ENCODE measurements at regions not wholly inside any gene's neighbourhood (a gene's known extent, or its start where the extent isn't known, plus 50 kb on each side); places are given as distances from the start of the nearest gene placed in this dataset.

DNA sequence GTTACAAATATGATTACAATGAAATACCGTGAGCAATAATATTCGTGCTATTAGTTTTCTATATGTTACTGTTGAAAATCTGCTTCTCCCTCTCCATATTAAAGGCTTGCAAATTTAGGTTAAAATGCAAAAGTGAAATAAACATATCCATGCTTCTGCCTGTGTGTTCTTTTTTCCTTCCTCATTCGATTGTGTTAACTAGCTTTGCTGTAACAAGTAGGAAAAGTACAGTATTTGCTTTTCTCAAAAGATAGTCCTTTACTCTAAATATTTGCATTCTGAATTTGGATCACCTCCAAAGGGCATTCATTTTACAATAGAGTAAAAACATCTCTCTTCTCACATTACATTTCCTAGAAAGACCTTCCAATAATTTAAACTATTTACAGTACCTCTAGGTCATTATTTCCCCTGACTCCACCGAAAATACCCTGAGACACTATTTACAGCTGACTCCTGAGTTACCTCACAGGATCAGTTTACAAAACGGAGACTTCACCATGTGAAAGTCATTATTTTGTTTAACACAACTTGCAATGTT lies 835.0 kb upstream of the FANCL start:
- TF ChIP-seq, protein P1, sequence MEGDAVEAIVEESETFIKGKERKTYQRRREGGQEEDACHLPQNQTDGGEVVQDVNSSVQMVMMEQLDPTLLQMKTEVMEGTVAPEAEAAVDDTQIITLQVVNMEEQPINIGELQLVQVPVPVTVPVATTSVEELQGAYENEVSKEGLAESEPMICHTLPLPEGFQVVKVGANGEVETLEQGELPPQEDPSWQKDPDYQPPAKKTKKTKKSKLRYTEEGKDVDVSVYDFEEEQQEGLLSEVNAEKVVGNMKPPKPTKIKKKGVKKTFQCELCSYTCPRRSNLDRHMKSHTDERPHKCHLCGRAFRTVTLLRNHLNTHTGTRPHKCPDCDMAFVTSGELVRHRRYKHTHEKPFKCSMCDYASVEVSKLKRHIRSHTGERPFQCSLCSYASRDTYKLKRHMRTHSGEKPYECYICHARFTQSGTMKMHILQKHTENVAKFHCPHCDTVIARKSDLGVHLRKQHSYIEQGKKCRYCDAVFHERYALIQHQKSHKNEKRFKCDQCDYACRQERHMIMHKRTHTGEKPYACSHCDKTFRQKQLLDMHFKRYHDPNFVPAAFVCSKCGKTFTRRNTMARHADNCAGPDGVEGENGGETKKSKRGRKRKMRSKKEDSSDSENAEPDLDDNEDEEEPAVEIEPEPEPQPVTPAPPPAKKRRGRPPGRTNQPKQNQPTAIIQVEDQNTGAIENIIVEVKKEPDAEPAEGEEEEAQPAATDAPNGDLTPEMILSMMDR (IDR thresholded peaks at IDR 0.05; ENCODE audit: insufficient read depth, low read length): no peak
- TF ChIP-seq SPI1 (IDR thresholded peaks at IDR 0.05; ENCODE audit: borderline replicate concordance, low read depth): no peak
- TF ChIP-seq, protein P2, sequence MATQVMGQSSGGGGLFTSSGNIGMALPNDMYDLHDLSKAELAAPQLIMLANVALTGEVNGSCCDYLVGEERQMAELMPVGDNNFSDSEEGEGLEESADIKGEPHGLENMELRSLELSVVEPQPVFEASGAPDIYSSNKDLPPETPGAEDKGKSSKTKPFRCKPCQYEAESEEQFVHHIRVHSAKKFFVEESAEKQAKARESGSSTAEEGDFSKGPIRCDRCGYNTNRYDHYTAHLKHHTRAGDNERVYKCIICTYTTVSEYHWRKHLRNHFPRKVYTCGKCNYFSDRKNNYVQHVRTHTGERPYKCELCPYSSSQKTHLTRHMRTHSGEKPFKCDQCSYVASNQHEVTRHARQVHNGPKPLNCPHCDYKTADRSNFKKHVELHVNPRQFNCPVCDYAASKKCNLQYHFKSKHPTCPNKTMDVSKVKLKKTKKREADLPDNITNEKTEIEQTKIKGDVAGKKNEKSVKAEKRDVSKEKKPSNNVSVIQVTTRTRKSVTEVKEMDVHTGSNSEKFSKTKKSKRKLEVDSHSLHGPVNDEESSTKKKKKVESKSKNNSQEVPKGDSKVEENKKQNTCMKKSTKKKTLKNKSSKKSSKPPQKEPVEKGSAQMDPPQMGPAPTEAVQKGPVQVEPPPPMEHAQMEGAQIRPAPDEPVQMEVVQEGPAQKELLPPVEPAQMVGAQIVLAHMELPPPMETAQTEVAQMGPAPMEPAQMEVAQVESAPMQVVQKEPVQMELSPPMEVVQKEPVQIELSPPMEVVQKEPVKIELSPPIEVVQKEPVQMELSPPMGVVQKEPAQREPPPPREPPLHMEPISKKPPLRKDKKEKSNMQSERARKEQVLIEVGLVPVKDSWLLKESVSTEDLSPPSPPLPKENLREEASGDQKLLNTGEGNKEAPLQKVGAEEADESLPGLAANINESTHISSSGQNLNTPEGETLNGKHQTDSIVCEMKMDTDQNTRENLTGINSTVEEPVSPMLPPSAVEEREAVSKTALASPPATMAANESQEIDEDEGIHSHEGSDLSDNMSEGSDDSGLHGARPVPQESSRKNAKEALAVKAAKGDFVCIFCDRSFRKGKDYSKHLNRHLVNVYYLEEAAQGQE (IDR thresholded peaks at IDR 0.05; ENCODE audit: insufficient replicate concordance, low read depth): no peak
- no peak for TF ChIP-seq POLR2AphosphoS5 (IDR thresholded peaks at IDR 0.05; ENCODE audit: low read depth)
- TF ChIP-seq GABPA (IDR thresholded peaks at IDR 0.05; ENCODE audit: low read depth): no peak

Measured in HL-60 (cell line).